ENCODE measurements at regions not wholly inside any gene's neighbourhood (a gene's known extent, or its start where the extent isn't known, plus 50 kb on each side); places are given as distances from the start of the nearest gene placed in this dataset.

DNA sequence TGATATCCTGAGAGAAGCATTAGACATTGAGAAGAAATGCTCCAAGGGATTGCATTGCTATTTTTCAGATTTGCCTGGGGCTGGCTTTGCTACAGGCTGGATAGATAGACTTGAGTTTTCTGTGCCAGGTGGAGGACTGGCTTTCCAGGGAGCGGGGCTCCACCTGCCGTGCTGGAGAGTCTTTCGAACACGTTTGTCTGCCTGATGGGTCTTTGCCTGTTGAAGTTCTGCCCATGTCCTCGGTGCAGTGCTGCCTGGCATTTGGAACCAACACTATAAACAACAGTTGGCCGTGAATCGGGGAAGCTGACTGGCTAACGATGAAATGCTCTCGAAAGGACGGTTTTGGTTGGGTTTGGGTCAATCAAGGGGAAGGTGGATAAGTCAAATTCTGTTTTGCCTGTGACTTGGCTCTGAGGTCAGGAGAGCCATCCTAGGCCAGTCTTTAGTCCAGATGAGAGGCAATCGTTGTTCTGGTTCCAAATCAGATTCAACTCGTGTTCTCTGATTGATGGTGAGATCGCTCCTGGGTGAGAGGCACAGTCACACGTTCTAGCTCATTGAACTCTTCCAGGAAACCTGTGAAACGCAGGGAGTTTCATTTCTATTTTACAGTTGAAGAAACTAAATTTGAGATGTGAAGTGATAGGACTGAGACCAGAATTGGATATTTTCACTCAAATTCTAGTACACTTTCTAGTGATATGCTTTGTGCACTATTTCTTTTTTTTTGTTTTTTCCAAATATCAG is 599.0 kb downstream of the TYW1 start:
- Histone ChIP-seq H3K4me3 (ENCODE audit: extremely low read depth in 1 of 4, insufficient read depth in 2 of 4, low read depth in 3 of 4, low read length in 4 of 4) (no peak overlapping the region), H3K18ac (ENCODE audit: extremely low read depth, low read length) (no peak overlapping the region), H2BK12ac (ENCODE audit: low read depth, low read length) (no peak overlapping the region), H4K20me1 (replicated peaks in 1 of 2; ENCODE audit: control insufficient read depth in 1 of 2, insufficient read depth in 2 of 2, low read length in 2 of 2) (no peaks in the 10 kb centered on the region), H4K5ac (ENCODE audit: insufficient read length, low read depth, low read length) (no peak overlapping the region), H3K14ac (ENCODE audit: insufficient read length) (no peak overlapping the region), H2BK5ac (ENCODE audit: low read depth, low read length) (no peak overlapping the region), H2BK15ac (ENCODE audit: low read length) (no peak overlapping the region), H3K36me3 (ENCODE audit: control insufficient read depth in 2 of 4, insufficient read depth in 4 of 4, low read length in 3 of 4) (no peaks in the 10 kb centered on the region), H4K91ac (replicated peaks; ENCODE audit: insufficient read length, low read length) (no peak overlapping the region), H2BK20ac (ENCODE audit: low read length) (no peak overlapping the region), H3K4me2 (ENCODE audit: insufficient read depth in 1 of 2, low read depth in 2 of 2, low read length in 2 of 2) (no peak overlapping the region), H2AK5ac (ENCODE audit: low read depth, low read length) (no peak overlapping the region), H3K9ac (replicated peaks in 1 of 4; ENCODE audit: extremely low read depth in 1 of 4, low read depth in 3 of 4, low read length in 3 of 4) (no peak overlapping the region), H3K27me3 (replicated peaks in 1 of 4; ENCODE audit: control insufficient read depth in 3 of 4, extremely low read depth in 1 of 4, insufficient read depth in 3 of 4, low read length in 3 of 4) (no peaks in the 10 kb centered on the region), H2AFZ (ENCODE audit: low read length) (no peak overlapping the region), H3K56ac (replicated peaks; ENCODE audit: insufficient read length, low read depth, low read length) (no peak overlapping the region), H3K9me3 (ENCODE audit: insufficient read depth in 2 of 2, low read depth in 1 of 2, low read length in 1 of 2) (no peaks in the 10 kb centered on the region), H4K8ac (ENCODE audit: extremely low read depth, insufficient read depth, low read length) (no peak overlapping the region), H3K27ac (ENCODE audit: low read depth, low read length) (no peak overlapping the region), H2BK120ac (replicated peaks; ENCODE audit: low read depth, low read length) (no peak overlapping the region), H3K79me1 (ENCODE audit: low read depth, low read length) (no peaks in the 10 kb centered on the region), H3K4ac (replicated peaks; ENCODE audit: insufficient read length, low read depth, low read length) (no peak overlapping the region), H3K23ac (ENCODE audit: insufficient read length) (no peak overlapping the region), H3K79me2 (ENCODE audit: control insufficient read depth in 1 of 2, insufficient read depth in 2 of 2, low read length in 2 of 2) (no peaks in the 10 kb centered on the region), H3K23me2 (ENCODE audit: low read depth, low read length) (no peaks in the 10 kb centered on the region), H3K4me1 (replicated peaks in 1 of 4; ENCODE audit: control insufficient read depth in 3 of 4, insufficient read depth in 4 of 4, low read length in 3 of 4) (peaks cover 0 to 2% (median 0%) of the 10 kb centered on the region in 4 experiments; a peak in 1 of 7 replicates)
- TF ChIP-seq TBP (IDR thresholded peaks at IDR 0.05; ENCODE audit: low read depth, low read length) (no peak), TAF1 (IDR thresholded peaks at IDR 0.05; ENCODE audit: low read depth, low read length) (no peak), SUZ12 (IDR thresholded peaks at IDR 0.05; ENCODE audit: low read length) (no peak), RXRA (IDR thresholded peaks at IDR 0.05; ENCODE audit: insufficient read depth, low read depth, low read length) (no peak), TEAD4 (IDR thresholded peaks at IDR 0.05; ENCODE audit: low read depth, low read length) (no peak), EZH2 (IDR thresholded peaks at IDR 0.05; ENCODE audit: low read depth, low read length, severe bottlenecking) (no peak), CHD2 (IDR thresholded peaks at IDR 0.05; ENCODE audit: low read length) (no peak), POU5F1 (IDR thresholded peaks at IDR 0.05; ENCODE audit: low read depth, low read length) (no peak), HDAC6 (IDR thresholded peaks at IDR 0.05; ENCODE audit: low read depth, low read length) (no peak), JUN (IDR thresholded peaks at IDR 0.05; ENCODE audit: low read depth, low read length) (no peak), PHF8 (conservative IDR thresholded peaks at IDR 0.05; ENCODE audit: low read depth, low read length) (no peak)
- FAIRE-seq (no peak), DNase-seq (ENCODE audit: low read depth in 1 of 2, low spot score in 2 of 2) (no peak)
- WGBS, 2 experiments (ENCODE audit: extremely low coverage in 1 of 2, insufficient coverage in 1 of 2, insufficient read length in 1 of 2, insufficient replicate concordance in 2 of 2, low coverage in 1 of 2, low lambda C conversion rate in 2 of 2, missing lambda C conversion rate in 1 of 2), result 93% methylated on average over 15 of the region's 15 CpGs; no CpG with 5 or more reads in 1 of the 2 experiments
- POLR2A ChIA-PET (ENCODE audit: partially characterized antibody), result interaction anchor here (0.6 kb wide), 1 partner anchor 1348 kb away, joined by 5 read pairs; no protein-coding TSS in a partner anchor
- CTCF ChIA-PET (ENCODE audit: partially characterized antibody), result no interaction called here

Data from H1 (cell line).